Neural progenitor cell (in vitro differentiated cells): ENCODE measurements at regions not wholly inside any gene's neighbourhood (a gene's known extent, or its start where the extent isn't known, plus 50 kb on each side); places are given as distances from the start of the nearest gene placed in this dataset.

Source experiments
- DNase-seq: peaks from one replicate; pipeline ENCODE4 v3.0.0-alpha.2; 2016; ENCODE audit warnings: low spot score
- H2AFZ ChIP-seq: fragments of 200-600 bp; sonication (generic); replicated peaks from 2 replicates; pipeline ENCODE4 v1.6.1; 2016; ENCODE audit warnings: antibody characterized with exemption
- H3F3A ChIP-seq: fragments of 200-600 bp; sonication (generic); 2 replicates; pipeline ENCODE4 v1.6.1; 2016; ENCODE audit warnings: antibody characterized with exemption, low read depth
- H3K27ac ChIP-seq: fragments of 200-600 bp; sonication (generic); 2 replicates; pipeline ENCODE4 v1.5.1; 2016; ENCODE audit warnings: mild to moderate bottlenecking
- H3K27me3 ChIP-seq: fragments of 200-600 bp; sonication (generic); 2 replicates; pipeline ENCODE4 v1.6.1; 2016; ENCODE audit warnings: mild to moderate bottlenecking, moderate library complexity
- H3K36me3 ChIP-seq: fragments of 200-600 bp; sonication (generic); 2 replicates; pipeline ENCODE4 v1.5.1; 2016
- H3K4me1 ChIP-seq: fragments of 200-600 bp; sonication (generic); 2 replicates; pipeline ENCODE4 v1.6.1; 2016; ENCODE audit warnings: mixed run types
- H3K4me2 ChIP-seq: fragments of 200-600 bp; sonication (generic); 2 replicates; pipeline ENCODE4 v1.6.1; 2016
- H3K4me3 ChIP-seq: fragments of 200-600 bp; sonication (generic); 2 replicates; pipeline ENCODE4 v1.5.1; 2016
- H3K79me2 ChIP-seq: fragments of 200-600 bp; sonication (generic); 2 replicates; pipeline ENCODE4 v1.6.1; 2016; ENCODE audit warnings: low read depth
- H3K9ac ChIP-seq: fragments of 200-600 bp; sonication (generic); 2 replicates; pipeline ENCODE4 v1.6.1; 2016
- H3K9me3 ChIP-seq: fragments of 200-600 bp; sonication (generic); 2 replicates; pipeline ENCODE4 v1.5.1; 2016; ENCODE audit warnings: low read depth
- H4K20me1 ChIP-seq: fragments of 200-600 bp; sonication (generic); 2 replicates; pipeline ENCODE4 v1.6.1; 2016; ENCODE audit warnings: low read depth
- H3K27ac Mint-ChIP-seq: 3 replicates; pipeline ENCODE4 v1.8.0; 2021; ENCODE audit warnings: mixed read lengths
- H3K27me3 Mint-ChIP-seq: 2 replicates; pipeline ENCODE4 v1.8.0; 2022; ENCODE audit warnings: low read depth, mild to moderate bottlenecking, inconsistent platforms, moderate library complexity, mixed read lengths; ENCODE audit not compliant: insufficient read depth
- H3K36me3 Mint-ChIP-seq: 3 replicates; pipeline ENCODE4 v1.8.0; 2021; ENCODE audit warnings: mixed read lengths
- H3K4me1 Mint-ChIP-seq: 3 replicates; pipeline ENCODE4 v1.8.0; 2021; ENCODE audit warnings: mixed read lengths
- H3K4me3 Mint-ChIP-seq: 3 replicates; pipeline ENCODE4 v1.8.0; 2021; ENCODE audit warnings: mild to moderate bottlenecking, moderate library complexity, mixed read lengths
- H3K9me3 Mint-ChIP-seq: 3 replicates; pipeline ENCODE4 v1.8.0; 2020; ENCODE audit warnings: mixed read lengths
- EZH2 ChIP-seq: fragments of 200-600 bp; sonication (generic); IDR thresholded peaks from 2 replicates; pipeline ENCODE4 v1.6.1; 2017; ENCODE audit warnings: antibody characterized with exemption, mild to moderate bottlenecking, moderate library complexity
- EZH2phosphoT487 ChIP-seq: fragments of 200-600 bp; sonication (generic); IDR thresholded peaks from 2 replicates; pipeline ENCODE4 v1.6.1; 2017; ENCODE audit warnings: antibody characterized with exemption
- TF ChIP-seq, protein P1 (sequence below): fragments of 200-600 bp; sonication (generic); IDR thresholded peaks from 2 replicates; pipeline ENCODE4 v1.5.1; 2017; ENCODE audit warnings: antibody characterized with exemption, mild to moderate bottlenecking

- no peak overlapping the region for H3K27ac ChIP-seq
These were observed 74.1 kb upstream of the GATA2 start for GRCh38 chr3:128567141-128567540.

GRCh38 chr3:128563439-128563838 is 70.4 kb upstream of the GATA2 start:
- no peaks in the 10 kb centered on the region for H3F3A ChIP-seq
- H3K9me3 ChIP-seq: no peaks in the 10 kb centered on the region
- no peak for DNase-seq
- no peak overlapping the region for H3K4me2 ChIP-seq
- no peaks in the 10 kb centered on the region for H3K27me3 ChIP-seq
- H3K4me1 Mint-ChIP-seq: no peaks in the 10 kb centered on the region
- no peaks in the 10 kb centered on the region for H3K36me3 ChIP-seq
- H3K36me3 Mint-ChIP-seq: no peaks in the 10 kb centered on the region
- H3K27ac ChIP-seq: no peak overlapping the region
- TF ChIP-seq EZH2: no peak
- TF ChIP-seq EZH2phosphoT487: no peak
- TF ChIP-seq, protein P1, sequence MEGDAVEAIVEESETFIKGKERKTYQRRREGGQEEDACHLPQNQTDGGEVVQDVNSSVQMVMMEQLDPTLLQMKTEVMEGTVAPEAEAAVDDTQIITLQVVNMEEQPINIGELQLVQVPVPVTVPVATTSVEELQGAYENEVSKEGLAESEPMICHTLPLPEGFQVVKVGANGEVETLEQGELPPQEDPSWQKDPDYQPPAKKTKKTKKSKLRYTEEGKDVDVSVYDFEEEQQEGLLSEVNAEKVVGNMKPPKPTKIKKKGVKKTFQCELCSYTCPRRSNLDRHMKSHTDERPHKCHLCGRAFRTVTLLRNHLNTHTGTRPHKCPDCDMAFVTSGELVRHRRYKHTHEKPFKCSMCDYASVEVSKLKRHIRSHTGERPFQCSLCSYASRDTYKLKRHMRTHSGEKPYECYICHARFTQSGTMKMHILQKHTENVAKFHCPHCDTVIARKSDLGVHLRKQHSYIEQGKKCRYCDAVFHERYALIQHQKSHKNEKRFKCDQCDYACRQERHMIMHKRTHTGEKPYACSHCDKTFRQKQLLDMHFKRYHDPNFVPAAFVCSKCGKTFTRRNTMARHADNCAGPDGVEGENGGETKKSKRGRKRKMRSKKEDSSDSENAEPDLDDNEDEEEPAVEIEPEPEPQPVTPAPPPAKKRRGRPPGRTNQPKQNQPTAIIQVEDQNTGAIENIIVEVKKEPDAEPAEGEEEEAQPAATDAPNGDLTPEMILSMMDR: no peak
- peaks cover 4% of the 10 kb centered on the region for H3K27me3 Mint-ChIP-seq
- H4K20me1 ChIP-seq: no peaks in the 10 kb centered on the region
- H3K4me3 ChIP-seq: no peak overlapping the region
- no peak overlapping the region for H3K4me3 Mint-ChIP-seq
- no peak overlapping the region for H3K9ac ChIP-seq
- no peaks in the 10 kb centered on the region for H3K9me3 Mint-ChIP-seq
- no peak overlapping the region for H3K27ac Mint-ChIP-seq
- H2AFZ ChIP-seq: no peak overlapping the region
- no peaks in the 10 kb centered on the region for H3K79me2 ChIP-seq
- peaks cover under 1% of the 10 kb centered on the region for H3K4me1 ChIP-seq

More at GRCh38 chr3:128567141-128567540, 74.1 kb upstream of the GATA2 start:
- Histone ChIP-seq H3K79me2 (no peaks in the 10 kb centered on the region), H3K9me3 (no peaks in the 10 kb centered on the region), H3K27me3 (no peaks in the 10 kb centered on the region), H2AFZ (no peak overlapping the region), H4K20me1 (no peaks in the 10 kb centered on the region), H3K9ac (no peak overlapping the region), H3K4me3 (no peak overlapping the region), H3K4me2 (no peak overlapping the region), H3F3A (no peaks in the 10 kb centered on the region), H3K36me3 (no peaks in the 10 kb centered on the region), H3K4me1 (peaks cover 3% of the 10 kb centered on the region)
- Mint-ChIP-seq H3K4me3 (no peak overlapping the region), H3K36me3 (no peaks in the 10 kb centered on the region), H3K27me3 (peaks cover 10% of the 10 kb centered on the region), H3K27ac (no peak overlapping the region), H3K4me1 (no peaks in the 10 kb centered on the region), H3K9me3 (no peaks in the 10 kb centered on the region)
- TF ChIP-seq EZH2phosphoT487 (no peak), EZH2 (no peak)
- TF ChIP-seq, protein P1: no peak
- no peak for DNase-seq

GRCh38 chr3:128561504-128561903 is 68.5 kb upstream of the GATA2 start:
- Histone ChIP-seq H3K4me3 (no peak overlapping the region), H4K20me1 (no peaks in the 10 kb centered on the region), H3K36me3 (no peaks in the 10 kb centered on the region), H2AFZ (no peak overlapping the region), H3K4me2 (no peak overlapping the region), H3F3A (no peaks in the 10 kb centered on the region), H3K27me3 (peaks cover 1% of the 10 kb centered on the region), H3K4me1 (no peaks in the 10 kb centered on the region), H3K79me2 (no peaks in the 10 kb centered on the region), H3K9me3 (no peaks in the 10 kb centered on the region), H3K9ac (no peak overlapping the region), H3K27ac (no peak overlapping the region)
- no peak for DNase-seq
- TF ChIP-seq EZH2 (no peak), EZH2phosphoT487 (no peak)
- TF ChIP-seq, protein P1: no peak
- Mint-ChIP-seq H3K27me3 (peaks cover 2% of the 10 kb centered on the region), H3K4me1 (no peaks in the 10 kb centered on the region), H3K27ac (no peak overlapping the region), H3K9me3 (no peaks in the 10 kb centered on the region), H3K36me3 (no peaks in the 10 kb centered on the region), H3K4me3 (no peak overlapping the region)
